Thoracic aorta (tissue), 2 donors: ENCODE measurements at regions not wholly inside any gene's neighbourhood (a gene's known extent, or its start where the extent isn't known, plus 50 kb on each side); places are given as distances from the start of the nearest gene placed in this dataset.

ENCODE experiments used
- ATAC-seq: fragments of 150-250 bp; one replicate; pipeline ENCODE4 v1.8.0; 2017; ENCODE audit warnings: low read depth; ENCODE audit not compliant: insufficient number of reproducible peaks, low FRiP score
- DNase-seq: peaks from one replicate; pipeline ENCODE4 v3.0.0-alpha.2; 2020; ENCODE audit warnings: low spot score
- H3K27ac ChIP-seq, 2 donors: fragments of 200-600 bp; sonication (generic); 1 replicate in 1 of 2; 2 replicates in 1 of 2; pipeline ENCODE4 v1.5.1; 2016; ENCODE audit warnings: mild to moderate bottlenecking in 2 of 2, moderate library complexity in 2 of 2
- H3K27me3 ChIP-seq: fragments of 200-600 bp; sonication (generic); replicated peaks from 2 replicates; pipeline ENCODE4 v1.6.0; 2016; ENCODE audit warnings: mild to moderate bottlenecking; ENCODE audit not compliant: insufficient read depth
- H3K36me3 ChIP-seq: fragments of 200-600 bp; sonication (generic); one replicate; pipeline ENCODE4 v1.5.1; 2016
- H3K4me1 ChIP-seq, 2 donors: fragments of 200-600 bp; sonication (generic); 1 replicate in 1 of 2; 2 replicates in 1 of 2; pipeline versions ENCODE4 v1.5.1 to v1.6.0; 2016; ENCODE audit warnings: low read depth in 2 of 2, mild to moderate bottlenecking in 1 of 2; ENCODE audit not compliant: control insufficient read depth in 1 of 2
- H3K4me3 ChIP-seq: fragments of 200-600 bp; sonication (generic); 2 replicates; pipeline ENCODE4 v1.5.1; 2016; ENCODE audit warnings: mild to moderate bottlenecking
- H3K9me3 ChIP-seq: fragments of 200-600 bp; sonication (generic); 2 replicates; pipeline ENCODE4 v1.5.1; 2016
- TF ChIP-seq, protein P1 (sequence below): fragments of 200-600 bp; sonication (generic); IDR thresholded peaks from one replicate; pipeline ENCODE4 v1.5.1; 2019; ENCODE audit warnings: antibody characterized with exemption

DNA sequence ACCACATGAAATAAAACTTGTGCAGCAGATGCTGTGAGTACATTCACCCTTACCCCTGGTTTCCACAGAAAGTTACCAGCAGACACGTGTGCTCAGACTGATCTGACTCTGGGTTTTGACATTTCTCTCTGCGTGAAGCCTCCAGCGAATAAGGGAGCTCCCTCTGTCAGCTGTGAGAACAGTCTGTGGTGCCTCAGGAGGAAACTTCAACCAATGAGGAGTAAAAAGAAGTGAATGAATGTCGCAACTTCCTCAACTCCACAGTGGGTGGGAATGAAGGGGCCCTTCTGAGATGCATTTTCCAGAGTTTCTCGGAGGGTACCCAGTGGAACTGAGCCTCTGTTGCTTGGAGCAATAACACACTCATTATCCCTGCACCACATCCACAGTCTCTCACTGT is 743.4 kb downstream of the TNS3 start:
- H3K36me3 ChIP-seq, result no peaks in the 10 kb centered on the region
- no peak overlapping the region for H3K4me3 ChIP-seq
- no peak for DNase-seq
- ATAC-seq, result no peak
- peak overlapping the region; percentile 34 to 78 for H3K27ac ChIP-seq
- H3K27me3 ChIP-seq, result no peaks in the 10 kb centered on the region
- peaks cover 12 to 33% of the 10 kb centered on the region in 2 donors for H3K4me1 ChIP-seq
- TF ChIP-seq, protein P1, sequence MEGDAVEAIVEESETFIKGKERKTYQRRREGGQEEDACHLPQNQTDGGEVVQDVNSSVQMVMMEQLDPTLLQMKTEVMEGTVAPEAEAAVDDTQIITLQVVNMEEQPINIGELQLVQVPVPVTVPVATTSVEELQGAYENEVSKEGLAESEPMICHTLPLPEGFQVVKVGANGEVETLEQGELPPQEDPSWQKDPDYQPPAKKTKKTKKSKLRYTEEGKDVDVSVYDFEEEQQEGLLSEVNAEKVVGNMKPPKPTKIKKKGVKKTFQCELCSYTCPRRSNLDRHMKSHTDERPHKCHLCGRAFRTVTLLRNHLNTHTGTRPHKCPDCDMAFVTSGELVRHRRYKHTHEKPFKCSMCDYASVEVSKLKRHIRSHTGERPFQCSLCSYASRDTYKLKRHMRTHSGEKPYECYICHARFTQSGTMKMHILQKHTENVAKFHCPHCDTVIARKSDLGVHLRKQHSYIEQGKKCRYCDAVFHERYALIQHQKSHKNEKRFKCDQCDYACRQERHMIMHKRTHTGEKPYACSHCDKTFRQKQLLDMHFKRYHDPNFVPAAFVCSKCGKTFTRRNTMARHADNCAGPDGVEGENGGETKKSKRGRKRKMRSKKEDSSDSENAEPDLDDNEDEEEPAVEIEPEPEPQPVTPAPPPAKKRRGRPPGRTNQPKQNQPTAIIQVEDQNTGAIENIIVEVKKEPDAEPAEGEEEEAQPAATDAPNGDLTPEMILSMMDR, result no peak
- H3K9me3 ChIP-seq, result no peaks in the 10 kb centered on the region

DNA sequence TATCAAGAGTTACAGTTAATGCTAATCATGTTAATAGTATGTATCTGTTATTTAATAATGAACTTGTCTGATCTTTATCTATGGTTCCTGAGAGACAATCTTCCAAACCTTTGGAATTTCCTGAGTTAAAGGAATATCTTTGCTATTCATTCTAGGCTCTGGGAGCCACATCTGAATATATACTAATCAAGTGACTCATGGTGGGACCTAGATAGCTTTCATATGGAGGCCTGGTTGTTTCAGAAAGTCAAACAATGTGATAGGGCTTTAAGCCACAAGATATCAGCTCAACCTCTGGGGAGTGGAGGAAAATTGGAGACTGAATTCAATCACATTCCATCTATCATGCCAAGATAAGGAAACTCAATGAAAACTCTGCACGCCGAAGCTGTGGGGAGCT is 746.4 kb downstream of the TNS3 start:
- DNase-seq, result no peak

DNA sequence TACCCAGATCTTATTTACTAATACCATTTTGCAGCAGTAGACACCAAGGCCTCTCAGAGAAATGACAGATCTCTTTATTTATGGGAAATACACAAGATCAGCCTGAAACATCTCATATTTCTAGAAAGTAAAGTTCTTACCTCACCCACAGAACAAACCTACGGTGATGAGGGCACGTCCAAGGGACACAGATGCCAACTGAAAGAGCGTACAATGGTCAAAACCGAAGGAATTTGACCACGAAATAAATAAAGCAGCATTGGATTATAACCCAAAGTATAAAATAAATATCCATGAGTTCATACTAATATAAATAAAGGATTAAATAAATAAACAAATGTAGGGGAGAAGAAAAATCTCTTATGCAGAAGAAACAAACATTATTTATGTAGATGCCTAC is 747.0 kb downstream of the TNS3 start:
- TF ChIP-seq, protein P1, result no peak
- ATAC-seq (no peak), DNase-seq (no peak)
- no peaks in the 10 kb centered on the region for H3K36me3 ChIP-seq
- H3K4me3 ChIP-seq, result no peak overlapping the region
- no peaks in the 10 kb centered on the region for H3K27me3 ChIP-seq
- no peaks in the 10 kb centered on the region for H3K9me3 ChIP-seq
- H3K4me1 ChIP-seq, result peaks cover 12 to 28% of the 10 kb centered on the region in 2 donors
- H3K27ac ChIP-seq, result no peak overlapping the region

More for the DNA sequence above, 746.4 kb downstream of the TNS3 start:
- TF ChIP-seq, protein P1, result no peak
- peaks cover 12 to 33% of the 10 kb centered on the region in 2 donors for H3K4me1 ChIP-seq
- H3K4me3 ChIP-seq, result no peak overlapping the region
- H3K36me3 ChIP-seq, result no peaks in the 10 kb centered on the region
- no peaks in the 10 kb centered on the region for H3K27me3 ChIP-seq
- no peak for ATAC-seq
- no peaks in the 10 kb centered on the region for H3K9me3 ChIP-seq
- H3K27ac ChIP-seq, result peak overlapping the region; percentile 3 to 30

DNA sequence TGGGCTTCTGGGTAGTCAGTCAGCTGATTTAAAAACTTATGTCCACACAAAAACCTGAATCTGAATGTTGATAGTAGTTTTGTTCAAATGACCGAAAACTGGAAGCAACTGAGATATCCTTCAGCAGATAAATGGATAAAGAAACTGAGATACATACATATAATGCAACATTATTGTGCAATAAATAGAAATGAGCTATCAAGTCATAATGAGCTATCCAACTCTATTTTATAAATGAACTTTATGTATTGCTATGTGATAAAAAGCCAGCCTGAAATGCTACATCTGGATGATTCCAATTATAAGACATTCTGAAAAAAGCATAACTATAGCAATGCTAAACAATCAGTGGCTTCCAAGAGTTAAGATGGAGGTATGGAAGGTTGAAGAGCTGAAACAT is 748.7 kb downstream of the TNS3 start:
- H3K27me3 ChIP-seq, result no peaks in the 10 kb centered on the region
- no peaks in the 10 kb centered on the region for H3K9me3 ChIP-seq
- TF ChIP-seq, protein P1, result no peak
- H3K36me3 ChIP-seq, result no peaks in the 10 kb centered on the region
- DNase-seq (no peak), ATAC-seq (no peak)
- H3K4me1 ChIP-seq, result peaks cover 0 to 11% of the 10 kb centered on the region in 2 donors
- H3K4me3 ChIP-seq, result no peak overlapping the region
- no peak overlapping the region for H3K27ac ChIP-seq

DNA sequence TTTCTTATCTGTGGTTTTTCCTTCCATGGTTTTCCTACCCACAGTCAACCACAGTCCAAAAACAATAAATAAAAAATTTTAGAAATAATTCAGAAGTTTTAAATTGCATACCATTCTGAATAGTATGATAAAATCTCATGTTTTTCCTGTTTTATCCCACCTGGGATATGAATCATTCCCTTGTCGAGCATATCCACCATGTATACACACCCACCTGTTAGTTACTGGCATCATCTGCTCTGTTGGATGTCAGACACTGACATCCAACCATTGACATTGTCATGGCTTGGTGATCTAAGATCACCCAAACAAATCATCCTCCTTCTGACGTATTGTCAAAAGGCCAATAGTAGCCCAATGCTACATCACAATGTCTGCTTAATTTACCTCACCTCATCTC is 749.8 kb downstream of the TNS3 start:
- ATAC-seq, result no peak
- Histone ChIP-seq H3K27ac (no peak overlapping the region), H3K9me3 (no peaks in the 10 kb centered on the region), H3K36me3 (no peaks in the 10 kb centered on the region), H3K27me3 (no peaks in the 10 kb centered on the region), H3K4me1 (peaks cover 0 to 9% of the 10 kb centered on the region in 2 donors), H3K4me3 (no peak overlapping the region)
- TF ChIP-seq, protein P1, result no peak
- DNase-seq, result no peak
